ENCODE measurements at regions not wholly inside any gene's neighbourhood (a gene's known extent, or its start where the extent isn't known, plus 50 kb on each side); places are given as distances from the start of the nearest gene placed in this dataset.

- Histone ChIP-seq H3K27me3 (ENCODE audit: control insufficient read depth in 2 of 2, insufficient read depth in 2 of 2, low read length in 2 of 2) (no peaks in the 10 kb centered on the region), H3K27ac (ENCODE audit: extremely low read depth, low read depth, low read length) (no peak overlapping the region), H3K4me3 (no peak overlapping the region), H2AFZ (ENCODE audit: low read depth, low read length) (no peak overlapping the region), H3K79me2 (ENCODE audit: control insufficient read depth, insufficient read depth, low read length) (no peaks in the 10 kb centered on the region), H3K9me1 (ENCODE audit: control insufficient read depth, insufficient read depth, low read length) (no peaks in the 10 kb centered on the region), H3K4me2 (ENCODE audit: insufficient read depth, low read length) (no peak overlapping the region), H3K9me3 (replicated peaks; ENCODE audit: control insufficient read depth, insufficient read depth, low read depth, low read length) (no peaks in the 10 kb centered on the region; the same call in 1 of the 2 replicates), H3K9ac (ENCODE audit: insufficient read depth in 1 of 2, low read depth in 2 of 2, low read length in 2 of 2) (no peak overlapping the region), H3K4me1 (replicated peaks in 1 of 2; ENCODE audit: control insufficient read depth in 2 of 2, insufficient read depth in 2 of 2, low read length in 2 of 2) (no peaks in the 10 kb centered on the region), H3K36me3 (ENCODE audit: control insufficient read depth, insufficient read depth, low read length) (no peaks in the 10 kb centered on the region), H4K20me1 (replicated peaks; ENCODE audit: control insufficient read depth, insufficient read depth, low read length) (no peaks in the 10 kb centered on the region)
- ATAC-seq: no peak
- FAIRE-seq: no peak
- intact Hi-C loops (cut with micrococcal nuclease) (no loop called here), in situ Hi-C loops (cut with MboI) (no loop called here)
- DNase-seq (ENCODE audit: extremely low read depth in 1 of 4, low spot score in 3 of 4): no peak
- 0% methylated on average over 3 of the region's 3 CpGs for WGBS (ENCODE audit: insufficient coverage, low coverage, missing lambda C conversion rate)
- no TSS peak for BruUV-seq (replicated peaks)
- CTCF ChIA-PET (ENCODE audit: low intra/inter-chr PET ratio): no interaction called here
- TF ChIP-seq ZNF780A (CRISPR knock-in tag; IDR thresholded peaks at IDR 0.05) (no peak), HDAC8 (tag; IDR thresholded peaks at IDR 0.05) (no peak), SMARCC2 (IDR thresholded peaks at IDR 0.05; ENCODE audit: low read depth) (no peak), SMC3 (conservative IDR thresholded peaks at IDR 0.05; ENCODE audit: insufficient read depth, low read depth, low read length) (no peak), ZMIZ1 (IDR thresholded peaks at IDR 0.05; ENCODE audit: low read depth in 2 of 2, low read length in 2 of 2) (no peak), CBX3 (IDR thresholded peaks at IDR 0.05; ENCODE audit: borderline replicate concordance in 1 of 2, low read length in 2 of 2) (no peak), CAMTA2 (CRISPR knock-in tag; conservative IDR thresholded peaks at IDR 0.05) (no peak), ZNF551 (CRISPR knock-in tag; IDR thresholded peaks at IDR 0.05) (no peak), KHSRP (IDR thresholded peaks at IDR 0.05) (no peak), ZNF764 (CRISPR knock-in tag; IDR thresholded peaks at IDR 0.05; ENCODE audit: low read depth) (no peak), ETS1 (conservative IDR thresholded peaks at IDR 0.05; ENCODE audit: control insufficient read depth, low read depth, low read length) (no peak), ZNF589 (CRISPR knock-in tag; IDR thresholded peaks at IDR 0.05; ENCODE audit: low read depth) (no peak), MIER1 (IDR thresholded peaks at IDR 0.05; ENCODE audit: low read depth) (no peak), ZNF24 (IDR thresholded peaks at IDR 0.05) (no peak), NFE2 (IDR thresholded peaks at IDR 0.05; ENCODE audit: low read depth) (no peak), ESRRA (IDR thresholded peaks at IDR 0.05; ENCODE audit: borderline replicate concordance, low read depth) (no peak), NBN (IDR thresholded peaks at IDR 0.05; ENCODE audit: low read depth) (no peak)
- TF ChIP-seq, protein P1, sequence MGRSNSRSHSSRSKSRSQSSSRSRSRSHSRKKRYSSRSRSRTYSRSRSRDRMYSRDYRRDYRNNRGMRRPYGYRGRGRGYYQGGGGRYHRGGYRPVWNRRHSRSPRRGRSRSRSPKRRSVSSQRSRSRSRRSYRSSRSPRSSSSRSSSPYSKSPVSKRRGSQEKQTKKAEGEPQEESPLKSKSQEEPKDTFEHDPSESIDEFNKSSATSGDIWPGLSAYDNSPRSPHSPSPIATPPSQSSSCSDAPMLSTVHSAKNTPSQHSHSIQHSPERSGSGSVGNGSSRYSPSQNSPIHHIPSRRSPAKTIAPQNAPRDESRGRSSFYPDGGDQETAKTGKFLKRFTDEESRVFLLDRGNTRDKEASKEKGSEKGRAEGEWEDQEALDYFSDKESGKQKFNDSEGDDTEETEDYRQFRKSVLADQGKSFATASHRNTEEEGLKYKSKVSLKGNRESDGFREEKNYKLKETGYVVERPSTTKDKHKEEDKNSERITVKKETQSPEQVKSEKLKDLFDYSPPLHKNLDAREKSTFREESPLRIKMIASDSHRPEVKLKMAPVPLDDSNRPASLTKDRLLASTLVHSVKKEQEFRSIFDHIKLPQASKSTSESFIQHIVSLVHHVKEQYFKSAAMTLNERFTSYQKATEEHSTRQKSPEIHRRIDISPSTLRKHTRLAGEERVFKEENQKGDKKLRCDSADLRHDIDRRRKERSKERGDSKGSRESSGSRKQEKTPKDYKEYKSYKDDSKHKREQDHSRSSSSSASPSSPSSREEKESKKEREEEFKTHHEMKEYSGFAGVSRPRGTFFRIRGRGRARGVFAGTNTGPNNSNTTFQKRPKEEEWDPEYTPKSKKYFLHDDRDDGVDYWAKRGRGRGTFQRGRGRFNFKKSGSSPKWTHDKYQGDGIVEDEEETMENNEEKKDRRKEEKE (IDR thresholded peaks at IDR 0.05; ENCODE audit: borderline replicate concordance in 1 of 2, control insufficient read depth in 1 of 2, low read depth in 2 of 2, low read length in 1 of 2): no peak
- POLR2A ChIA-PET: no interaction called here
Observed at GRCh38 chr15:93913871-93914270, 317.5 kb upstream of the MCTP2 start.

All from K562 (cell line).